ENCODE measurements at regions not wholly inside any gene's neighbourhood (a gene's known extent, or its start where the extent isn't known, plus 50 kb on each side); places are given as distances from the start of the nearest gene placed in this dataset.

DNA sequence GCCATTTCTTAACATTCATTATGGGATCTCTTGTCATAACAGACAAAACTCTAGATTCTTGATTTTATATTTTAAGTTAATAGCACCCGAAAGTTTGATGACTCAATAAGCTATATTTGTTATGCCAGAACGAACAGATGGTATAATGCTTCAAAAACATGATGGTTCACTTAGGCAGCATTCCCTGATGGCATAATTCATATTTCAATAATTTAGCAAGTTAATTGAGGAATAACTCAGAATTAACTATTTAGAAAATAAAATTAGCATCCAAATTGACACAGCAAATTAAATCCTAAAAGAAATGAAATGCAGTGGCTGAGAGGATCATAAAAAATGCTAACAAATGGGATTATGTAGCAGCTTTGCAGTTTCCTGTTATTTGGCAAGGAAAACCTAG is 260.8 kb upstream of the MBL2 start:
- TF ChIP-seq GATA2 (IDR thresholded peaks at IDR 0.05; ENCODE audit: low read depth, low read length) (no peak), GATA3 (IDR thresholded peaks at IDR 0.05; ENCODE audit: low read depth, low read length) (no peak)
